ENCODE measurements at regions not wholly inside any gene's neighbourhood (a gene's known extent, or its start where the extent isn't known, plus 50 kb on each side); places are given as distances from the start of the nearest gene placed in this dataset.

GRCh38 chrX:40479777-40480318 lies 100.9 kb upstream of the ATP6AP2 start:
- no peak for TF ChIP-seq CTCF (IDR thresholded peaks at IDR 0.05; ENCODE audit: extremely low read depth in 1 of 2, insufficient read depth in 1 of 2, low read depth in 1 of 2, low read length in 2 of 2)
- TF ChIP-seq GATA2 (IDR thresholded peaks at IDR 0.05; ENCODE audit: insufficient read depth, insufficient read length, low read depth, low read length) = no peak
- TF ChIP-seq POLR2AphosphoS5 (IDR thresholded peaks at IDR 0.05; ENCODE audit: insufficient read depth, low read depth, low read length) = no peak

Measured in endothelial cell of umbilical vein (primary cell).